HEK293T (cell line): ENCODE measurements at regions not wholly inside any gene's neighbourhood (a gene's known extent, or its start where the extent isn't known, plus 50 kb on each side); places are given as distances from the start of the nearest gene placed in this dataset.

ENCODE experiments used
- CTCF ChIA-PET: fragments of 350-600 bp; formaldehyde crosslinking; extraction: SDS; loops from one replicate; lab custom pipeline; 2021; ENCODE audit warnings: antibody characterized with exemption, inconsistent platforms; lab: Yijun Ruan, JAX
- POLR2A ChIA-PET: fragments of 350-600 bp; formaldehyde crosslinking; extraction: SDS; loops from one replicate; lab custom pipeline; 2020; ENCODE audit warnings: antibody characterized with exemption, inconsistent platforms; lab: Yijun Ruan, JAX
- DNase-seq: peaks from one replicate; pipeline ENCODE4 v3.0.0; 2012; ENCODE audit warnings: mixed read lengths; ENCODE audit errors: extremely low spot score
- ARNT ChIP-seq: fragments of 450-650 bp; IDR thresholded peaks from 2 replicates; pipeline ENCODE4 v1.6.1; 2017; ENCODE audit warnings: mild to moderate bottlenecking
- BHLHE40 ChIP-seq: fragments of 450-650 bp; IDR thresholded peaks from 2 replicates; pipeline ENCODE4 v1.6.1; 2016; ENCODE audit warnings: mild to moderate bottlenecking, moderate library complexity, borderline replicate concordance
- CTBP1 ChIP-seq: fragments of 450-650 bp; IDR thresholded peaks from 2 replicates; pipeline ENCODE4 v1.6.1; 2016; ENCODE audit warnings: borderline replicate concordance
- ELF4 ChIP-seq: fragments of 450-650 bp; IDR thresholded peaks from 2 replicates; pipeline ENCODE4 v1.6.1; 2017; ENCODE audit warnings: antibody characterized with exemption
- FOXA1 ChIP-seq: fragments of 450-650 bp; IDR thresholded peaks from 2 replicates; pipeline ENCODE4 v1.6.1; 2016; ENCODE audit warnings: mild to moderate bottlenecking
- FOXK2 ChIP-seq: fragments of 450-650 bp; IDR thresholded peaks from 2 replicates; pipeline ENCODE4 v1.6.1; 2016; ENCODE audit warnings: mild to moderate bottlenecking
- FOXM1 ChIP-seq: fragments of 450-650 bp; IDR thresholded peaks from 2 replicates; pipeline ENCODE4 v1.6.1; 2017; ENCODE audit warnings: mild to moderate bottlenecking, borderline replicate concordance
- HDGF ChIP-seq: fragments of 450-650 bp; IDR thresholded peaks from 2 replicates; pipeline ENCODE4 v1.6.1; 2017; ENCODE audit warnings: antibody characterized with exemption, borderline replicate concordance
- L3MBTL2 ChIP-seq: fragments of 450-650 bp; conservative IDR thresholded peaks from 2 replicates; pipeline ENCODE4 v1.6.1; 2016; ENCODE audit warnings: mild to moderate bottlenecking
- LEF1 ChIP-seq: fragments of 450-650 bp; IDR thresholded peaks from 2 replicates; pipeline ENCODE4 v1.6.1; 2017; ENCODE audit warnings: mild to moderate bottlenecking, borderline replicate concordance
- NFRKB ChIP-seq: fragments of 450-650 bp; IDR thresholded peaks from 2 replicates; pipeline ENCODE4 v1.6.1; 2016; ENCODE audit warnings: mild to moderate bottlenecking, moderate library complexity
- PKNOX1 ChIP-seq: fragments of 450-650 bp; IDR thresholded peaks from 2 replicates; pipeline ENCODE4 v1.6.1; 2016
- SP1 ChIP-seq: fragments of 450-650 bp; IDR thresholded peaks from 2 replicates; pipeline ENCODE4 v1.6.1; 2017
- SUZ12 ChIP-seq: fragments of 450-650 bp; IDR thresholded peaks from 2 replicates; pipeline ENCODE4 v1.6.1; 2016; ENCODE audit warnings: mild to moderate bottlenecking
- TARDBP ChIP-seq: fragments of 450-650 bp; IDR thresholded peaks from 2 replicates; pipeline ENCODE4 v1.6.1; 2016
- ZNF384 ChIP-seq: fragments of 450-650 bp; IDR thresholded peaks from 2 replicates; pipeline ENCODE4 v1.6.1; 2016

DNA sequence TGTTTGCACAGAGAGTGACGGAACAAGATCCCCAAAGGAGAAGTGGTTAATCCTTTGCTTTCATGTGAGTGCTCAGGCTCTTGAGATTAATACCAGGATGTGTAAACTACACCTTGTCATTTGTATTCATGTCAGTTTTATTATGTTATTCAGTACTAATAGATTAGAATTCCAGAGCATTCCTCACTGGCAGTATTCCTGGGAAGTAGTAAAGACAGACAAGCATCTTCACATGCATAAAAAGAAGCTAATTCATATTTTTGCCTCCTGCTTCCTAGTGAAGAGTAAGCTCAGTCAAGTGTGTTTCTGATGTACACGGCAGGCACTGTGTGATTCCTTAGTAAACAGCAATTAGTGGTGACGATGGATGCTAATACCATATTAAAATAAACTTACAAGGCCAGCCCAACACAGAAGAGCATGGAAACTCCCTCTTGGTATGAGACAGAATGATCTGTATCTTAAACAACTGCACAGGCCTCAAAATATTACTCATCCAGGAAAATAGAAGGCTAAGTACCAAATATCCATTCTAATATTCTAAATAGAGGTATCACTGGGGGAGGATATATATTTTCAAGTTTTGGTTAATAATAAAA lies 336.8 kb upstream of the MCTP2 start:
- CTCF ChIA-PET, result no interaction called here
- no peak for DNase-seq
- POLR2A ChIA-PET, result no interaction called here
- TF ChIP-seq TARDBP (no peak), NFRKB (no peak), HDGF (no peak), ZNF384 (no peak), SP1 (no peak), FOXK2 (no peak), L3MBTL2 (no peak), FOXM1 (no peak), SUZ12 (no peak)

GRCh38 chr15:93887151-93887550 lies 344.2 kb upstream of the MCTP2 start:
- ChIA-PET POLR2A (no interaction called here), CTCF (interaction anchor here (0.7 kb wide), 2 partner anchors 324 to 1193 kb away, joined by 3 to 5 read pairs; no protein-coding TSS in a partner anchor)
- TF ChIP-seq ARNT, result no peak
- TF ChIP-seq ELF4, result no peak
- no peak for TF ChIP-seq ZNF384
- no peak for TF ChIP-seq SP1
- TF ChIP-seq HDGF, result no peak
- no peak for TF ChIP-seq CTBP1
- TF ChIP-seq SUZ12, result no peak
- no peak for TF ChIP-seq LEF1
- no peak for TF ChIP-seq FOXK2
- TF ChIP-seq PKNOX1, result no peak
- no peak for TF ChIP-seq BHLHE40
- TF ChIP-seq NFRKB, result no peak
- TF ChIP-seq TARDBP, result no peak
- TF ChIP-seq FOXM1, result no peak
- TF ChIP-seq FOXA1, result no peak
- TF ChIP-seq L3MBTL2, result no peak
- DNase-seq, result no peak

- no peak for TF ChIP-seq TARDBP
- no peak for TF ChIP-seq CTBP1
- no peak for TF ChIP-seq ELF4
- TF ChIP-seq L3MBTL2, result no peak
- TF ChIP-seq FOXK2, result no peak
- TF ChIP-seq ARNT, result no peak
- TF ChIP-seq NFRKB, result no peak
- no peak for TF ChIP-seq FOXM1
- CTCF ChIA-PET, result no interaction called here
- POLR2A ChIA-PET, result no interaction called here
- DNase-seq, result no peak
These were observed 348.6 kb upstream of the MCTP2 start for GRCh38 chr15:93882779-93883178.

DNA sequence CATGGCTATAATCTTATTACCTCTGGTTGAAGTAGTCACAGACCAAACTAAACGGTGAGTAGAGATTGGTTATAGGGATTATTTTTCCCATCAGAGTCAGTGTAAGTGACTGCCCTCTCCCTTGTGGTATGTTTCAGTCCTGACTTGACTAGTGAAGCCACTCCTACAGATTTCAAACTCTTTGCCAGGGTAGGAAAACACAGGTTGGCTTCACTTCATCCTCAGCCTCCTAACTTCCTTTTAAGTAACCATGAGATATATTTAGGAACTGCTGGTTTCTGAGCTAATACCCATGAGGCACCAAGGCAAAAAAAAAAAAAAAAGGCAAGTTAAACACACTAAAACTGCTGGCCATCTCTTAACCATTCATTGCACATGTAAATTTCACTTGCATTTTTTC lies 349.2 kb upstream of the MCTP2 start:
- ChIA-PET POLR2A (no interaction called here), CTCF (interaction anchor here (1.3 kb wide), 1 partner anchor 237 kb away, joined by 3 read pairs; no protein-coding TSS in a partner anchor)
- TF ChIP-seq HDGF, result no peak
- TF ChIP-seq TARDBP, result no peak
- DNase-seq, result no peak

GRCh38 chr15:93881310-93881709 lies 350.1 kb upstream of the MCTP2 start:
- CTCF ChIA-PET, result interaction anchor here (1.3 kb wide), 1 partner anchor 238 kb away, joined by 3 read pairs; no protein-coding TSS in a partner anchor

GRCh38 chr15:93880358-93880757 lies 351.0 kb upstream of the MCTP2 start:
- POLR2A ChIA-PET, result no interaction called here
- DNase-seq, result no peak
- TF ChIP-seq L3MBTL2, result no peak
- TF ChIP-seq TARDBP, result no peak
- CTCF ChIA-PET, result interaction anchor here (1.3 kb wide), 1 partner anchor 239 kb away, joined by 4 read pairs; no protein-coding TSS in a partner anchor

More at GRCh38 chr15:93881310-93881709, 350.1 kb upstream of the MCTP2 start:
- no peak for TF ChIP-seq ZNF384
- no peak for TF ChIP-seq SP1
- TF ChIP-seq FOXK2, result no peak
- no peak for TF ChIP-seq L3MBTL2
- no peak for TF ChIP-seq HDGF
- no peak for TF ChIP-seq NFRKB
- no peak for TF ChIP-seq SUZ12
- no peak for TF ChIP-seq BHLHE40
- no peak for TF ChIP-seq FOXM1
- POLR2A ChIA-PET, result no interaction called here
- DNase-seq, result no peak

DNA sequence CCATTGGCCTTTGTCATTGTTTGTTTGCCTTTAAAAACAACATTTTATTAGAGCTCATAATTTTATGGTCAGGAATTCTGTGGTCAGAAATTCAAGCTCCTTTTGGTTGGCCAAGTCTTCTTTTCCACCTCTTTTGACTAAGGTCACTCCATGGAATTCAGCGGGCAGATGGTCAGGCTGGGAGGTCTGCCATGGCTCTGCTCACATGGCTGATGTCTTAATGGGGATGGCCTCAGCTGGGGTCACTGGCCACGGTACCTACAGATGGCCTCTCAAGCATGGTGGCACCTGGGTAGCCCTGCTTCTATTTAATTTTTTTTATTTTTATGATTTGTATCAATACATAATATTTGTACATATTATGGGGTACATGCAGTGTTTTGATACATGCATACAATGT lies 360.8 kb upstream of the MCTP2 start:
- ChIA-PET CTCF (no interaction called here), POLR2A (no interaction called here)
- TF ChIP-seq SUZ12, result no peak
- TF ChIP-seq HDGF, result no peak
- TF ChIP-seq SP1, result no peak
- TF ChIP-seq ZNF384, result no peak
- no peak for TF ChIP-seq NFRKB
- no peak for TF ChIP-seq TARDBP
- TF ChIP-seq PKNOX1, result no peak
- TF ChIP-seq FOXA1, result no peak
- no peak for TF ChIP-seq LEF1
- DNase-seq, result no peak
